OCI-LY7 (cell line): ENCODE measurements at regions not wholly inside any gene's neighbourhood (a gene's known extent, or its start where the extent isn't known, plus 50 kb on each side); places are given as distances from the start of the nearest gene placed in this dataset.

ENCODE experiments used
- BruUV-seq: library from RNA; stranded (reverse); fragments of 400-500 nt; replicated peaks from 2 replicates; lab custom pipeline; 2021; lab: Mats Ljungman, UMichigan
- CTCF ChIA-PET: fragments of 300-600 bp; sonication (Branson Sonifier 250); formaldehyde crosslinking; loops from one replicate; lab custom pipeline; 2022; ENCODE audit warnings: antibody characterized with exemption; ENCODE audit not compliant: unreplicated experiment; lab: Charles Lee
- POLR2A ChIA-PET: fragments of 300-600 bp; sonication (Branson Sonifier 250); formaldehyde crosslinking; loops from one replicate; lab custom pipeline; 2022; ENCODE audit warnings: antibody characterized with exemption; lab: Charles Lee
- DNase-seq: peaks from one replicate; pipeline ENCODE4 v3.0.0-alpha.2; 2015; ENCODE audit warnings: low spot score
- H2AFZ ChIP-seq: fragments of 200-600 bp; sonication (generic), shearing (Covaris generic); 2 replicates; pipeline ENCODE4 v1.6.1; 2014; ENCODE audit warnings: mild to moderate bottlenecking, antibody characterized with exemption, low read length, moderate library complexity
- H3K27ac ChIP-seq: fragments of 200-600 bp; sonication (generic); 2 replicates; pipeline ENCODE4 v1.5.1; 2014; ENCODE audit warnings: mixed run types, low read depth, mild to moderate bottlenecking, moderate library complexity, low read length, inconsistent platforms; ENCODE audit not compliant: poor library complexity, severe bottlenecking
- H3K36me3 ChIP-seq: fragments of 200-600 bp; sonication (generic); 2 replicates; pipeline ENCODE4 v1.6.1; 2014; ENCODE audit warnings: mild to moderate bottlenecking, antibody characterized with exemption, low read length, moderate library complexity, mixed read lengths; ENCODE audit not compliant: insufficient read depth
- H3K4me1 ChIP-seq: fragments of 200-600 bp; sonication (generic); 2 replicates; pipeline ENCODE4 v1.5.1; 2014; ENCODE audit warnings: mild to moderate bottlenecking, low read length; ENCODE audit not compliant: insufficient read depth, poor library complexity, severe bottlenecking
- H3K4me2 ChIP-seq: fragments of 200-600 bp; sonication (generic); 2 replicates; pipeline ENCODE4 v1.6.1; 2014; ENCODE audit warnings: mild to moderate bottlenecking, low read length
- H3K4me3 ChIP-seq: fragments of 200-600 bp; sonication (generic); 2 replicates; pipeline ENCODE4 v1.5.1; 2014; ENCODE audit warnings: mild to moderate bottlenecking, low read depth, low read length; ENCODE audit not compliant: poor library complexity, severe bottlenecking
- H3K79me2 ChIP-seq: fragments of 200-600 bp; sonication (generic); 2 replicates; pipeline ENCODE4 v1.6.1; 2016; ENCODE audit warnings: low read depth, mild to moderate bottlenecking, low read length, moderate library complexity, mixed read lengths; ENCODE audit not compliant: insufficient read depth
- H3K9me2 ChIP-seq: fragments of 200-600 bp; sonication (generic); 2 replicates; pipeline ENCODE4 v1.6.1; 2016; ENCODE audit warnings: mild to moderate bottlenecking, low read length, mixed read lengths; ENCODE audit not compliant: insufficient read depth
- H3K9me3 ChIP-seq: fragments of 200-600 bp; sonication (generic); 2 replicates; pipeline ENCODE4 v1.6.1; 2014; ENCODE audit warnings: mild to moderate bottlenecking, mixed run types, low read length, mixed read lengths
- H4K20me1 ChIP-seq: fragments of 200-600 bp; sonication (generic); 2 replicates; pipeline ENCODE4 v1.6.1; 2014; ENCODE audit warnings: mild to moderate bottlenecking, antibody characterized with exemption, low read length, moderate library complexity, mixed read lengths; ENCODE audit not compliant: insufficient read depth
- EZH2phosphoT487 ChIP-seq: fragments of 200-600 bp; sonication (generic); IDR thresholded peaks from 2 replicates; pipeline ENCODE4 v1.6.1; 2018; ENCODE audit warnings: low read depth, borderline replicate concordance, mild to moderate bottlenecking, mixed run types, antibody characterized with exemption, low read length, moderate library complexity, mixed read lengths
- intact Hi-C: fragments of 100-400 bp; cut with micrococcal nuclease; formaldehyde crosslinking; loops from one replicate; pipeline ENCODE4 v1.10.0; 2022; ENCODE audit not compliant: unreplicated experiment
- TF ChIP-seq, protein P1 (sequence below): fragments of 200-600 bp; sonication (generic); conservative IDR thresholded peaks from 2 replicates; pipeline ENCODE4 v1.5.1; 2014; ENCODE audit warnings: mild to moderate bottlenecking, antibody characterized with exemption, low read length, moderate library complexity, mixed read lengths

DNA sequence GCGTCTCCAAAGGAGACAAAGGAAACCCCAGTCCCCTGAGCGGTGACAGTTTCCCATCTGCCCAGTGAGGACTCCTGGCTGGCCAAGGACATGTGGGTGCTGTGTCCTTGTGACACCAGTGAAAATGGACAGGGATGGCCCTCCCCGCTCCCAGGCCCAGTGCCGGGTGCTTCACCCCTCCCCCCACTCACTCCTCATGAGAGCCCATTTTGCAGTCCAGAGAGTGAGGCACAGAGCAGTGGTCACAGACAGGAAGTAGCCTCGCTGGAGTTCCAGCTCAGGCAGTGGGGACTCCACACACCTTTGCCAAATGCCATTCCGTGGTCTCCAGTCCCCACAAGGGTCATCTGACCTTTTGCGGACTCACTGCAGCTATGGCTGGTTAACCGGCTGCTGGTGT is 642.9 kb downstream of the PTPRU start:
- intact Hi-C loops = no loop called here
- Histone ChIP-seq H3K9me2 (no peaks in the 10 kb centered on the region), H2AFZ (no peak overlapping the region), H3K4me2 (no peak overlapping the region), H3K27ac (no peak overlapping the region), H3K36me3 (no peaks in the 10 kb centered on the region), H4K20me1 (no peaks in the 10 kb centered on the region), H3K9me3 (no peaks in the 10 kb centered on the region), H3K4me1 (no peaks in the 10 kb centered on the region), H3K4me3 (no peak overlapping the region), H3K79me2 (no peaks in the 10 kb centered on the region)
- TF ChIP-seq, protein P1, sequence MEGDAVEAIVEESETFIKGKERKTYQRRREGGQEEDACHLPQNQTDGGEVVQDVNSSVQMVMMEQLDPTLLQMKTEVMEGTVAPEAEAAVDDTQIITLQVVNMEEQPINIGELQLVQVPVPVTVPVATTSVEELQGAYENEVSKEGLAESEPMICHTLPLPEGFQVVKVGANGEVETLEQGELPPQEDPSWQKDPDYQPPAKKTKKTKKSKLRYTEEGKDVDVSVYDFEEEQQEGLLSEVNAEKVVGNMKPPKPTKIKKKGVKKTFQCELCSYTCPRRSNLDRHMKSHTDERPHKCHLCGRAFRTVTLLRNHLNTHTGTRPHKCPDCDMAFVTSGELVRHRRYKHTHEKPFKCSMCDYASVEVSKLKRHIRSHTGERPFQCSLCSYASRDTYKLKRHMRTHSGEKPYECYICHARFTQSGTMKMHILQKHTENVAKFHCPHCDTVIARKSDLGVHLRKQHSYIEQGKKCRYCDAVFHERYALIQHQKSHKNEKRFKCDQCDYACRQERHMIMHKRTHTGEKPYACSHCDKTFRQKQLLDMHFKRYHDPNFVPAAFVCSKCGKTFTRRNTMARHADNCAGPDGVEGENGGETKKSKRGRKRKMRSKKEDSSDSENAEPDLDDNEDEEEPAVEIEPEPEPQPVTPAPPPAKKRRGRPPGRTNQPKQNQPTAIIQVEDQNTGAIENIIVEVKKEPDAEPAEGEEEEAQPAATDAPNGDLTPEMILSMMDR = no peak
- TF ChIP-seq EZH2phosphoT487 = no peak
- BruUV-seq = no TSS peak
- DNase-seq = no peak
- ChIA-PET POLR2A (interaction anchor here (0.6 kb wide), 1 partner anchor 1054 kb away, joined by 3 read pairs; no protein-coding TSS in a partner anchor), CTCF (no interaction called here)

- H3K4me2 ChIP-seq = no peak overlapping the region
- intact Hi-C loops = no loop called here
- no TSS peak for BruUV-seq
- no peaks in the 10 kb centered on the region for H3K36me3 ChIP-seq
- H3K9me3 ChIP-seq = no peaks in the 10 kb centered on the region
- no peak overlapping the region for H2AFZ ChIP-seq
- H3K9me2 ChIP-seq = no peaks in the 10 kb centered on the region
- ChIA-PET POLR2A (no interaction called here), CTCF (no interaction called here)
- no peak overlapping the region for H3K4me3 ChIP-seq
- H3K79me2 ChIP-seq = no peaks in the 10 kb centered on the region
- no peak overlapping the region for H3K27ac ChIP-seq
- no peaks in the 10 kb centered on the region for H4K20me1 ChIP-seq
- no peak for DNase-seq
- TF ChIP-seq, protein P1 = no peak
- TF ChIP-seq EZH2phosphoT487 = no peak
- H3K4me1 ChIP-seq = no peaks in the 10 kb centered on the region
Measured at GRCh38 chr1:29878501-29878900, 642.2 kb downstream of the PTPRU start.

GRCh38 chr1:29876902-29877301 is 640.6 kb downstream of the PTPRU start:
- Histone ChIP-seq H3K27ac (no peak overlapping the region), H2AFZ (no peak overlapping the region), H3K4me1 (no peaks in the 10 kb centered on the region), H3K9me2 (no peaks in the 10 kb centered on the region), H3K36me3 (no peaks in the 10 kb centered on the region), H3K79me2 (no peaks in the 10 kb centered on the region), H3K4me2 (no peak overlapping the region), H3K9me3 (no peaks in the 10 kb centered on the region), H3K4me3 (no peak overlapping the region), H4K20me1 (no peaks in the 10 kb centered on the region)
- ChIA-PET POLR2A (no interaction called here), CTCF (no interaction called here)
- DNase-seq = no peak
- no peak for TF ChIP-seq EZH2phosphoT487
- TF ChIP-seq, protein P1 = no peak
- BruUV-seq = no TSS peak
- intact Hi-C loops = no loop called here
